ENCODE measurements at regions not wholly inside any gene's neighbourhood (a gene's known extent, or its start where the extent isn't known, plus 50 kb on each side); places are given as distances from the start of the nearest gene placed in this dataset.

- TF ChIP-seq CTCF (IDR thresholded peaks at IDR 0.05; ENCODE audit: unreplicated experiment): no peak
- Mint-ChIP-seq H3K9me3 (ENCODE audit: unreplicated experiment) (no peaks in the 10 kb centered on the region), H3K4me3 (ENCODE audit: unreplicated experiment) (no peak overlapping the region), H3K36me3 (ENCODE audit: low read depth, unreplicated experiment) (no peaks in the 10 kb centered on the region), H3K27ac (ENCODE audit: unreplicated experiment) (peak overlapping the region; percentile 21), H3K4me1 (ENCODE audit: unreplicated experiment) (peaks cover 16% of the 10 kb centered on the region), H3K27me3 (ENCODE audit: unreplicated experiment) (no peaks in the 10 kb centered on the region)
- no peak for DNase-seq (ENCODE audit: low spot score)
Observed at GRCh38 chr2:204272089-204272488, 273.2 kb upstream of the PARD3B start.

GRCh38 chr2:204272610-204273287 lies 272.5 kb upstream of the PARD3B start:
- no peak overlapping the region for H3K4me3 Mint-ChIP-seq (ENCODE audit: unreplicated experiment)
- H3K9me3 Mint-ChIP-seq (ENCODE audit: unreplicated experiment): no peaks in the 10 kb centered on the region
- peaks cover 16% of the 10 kb centered on the region for H3K4me1 Mint-ChIP-seq (ENCODE audit: unreplicated experiment)
- no peaks in the 10 kb centered on the region for H3K36me3 Mint-ChIP-seq (ENCODE audit: low read depth, unreplicated experiment)
- no peak for TF ChIP-seq CTCF (IDR thresholded peaks at IDR 0.05; ENCODE audit: unreplicated experiment)
- no peak for DNase-seq (ENCODE audit: low spot score)
- H3K27me3 Mint-ChIP-seq (ENCODE audit: unreplicated experiment): no peaks in the 10 kb centered on the region
- no peak overlapping the region for H3K27ac Mint-ChIP-seq (ENCODE audit: unreplicated experiment)

- no peak overlapping the region for H3K4me3 Mint-ChIP-seq (ENCODE audit: unreplicated experiment)
- H3K27me3 Mint-ChIP-seq (ENCODE audit: unreplicated experiment): no peaks in the 10 kb centered on the region
- TF ChIP-seq CTCF (IDR thresholded peaks at IDR 0.05; ENCODE audit: unreplicated experiment): no peak
- no peak overlapping the region for H3K27ac Mint-ChIP-seq (ENCODE audit: unreplicated experiment)
- no peaks in the 10 kb centered on the region for H3K9me3 Mint-ChIP-seq (ENCODE audit: unreplicated experiment)
- H3K4me1 Mint-ChIP-seq (ENCODE audit: unreplicated experiment): peaks cover 16% of the 10 kb centered on the region
- DNase-seq (ENCODE audit: low spot score): no peak
- no peaks in the 10 kb centered on the region for H3K36me3 Mint-ChIP-seq (ENCODE audit: low read depth, unreplicated experiment)
Observed at GRCh38 chr2:204274429-204274828, 270.8 kb upstream of the PARD3B start.

GRCh38 chr2:204274991-204275390 lies 270.3 kb upstream of the PARD3B start:
- Mint-ChIP-seq H3K27me3 (ENCODE audit: unreplicated experiment) (no peaks in the 10 kb centered on the region), H3K36me3 (ENCODE audit: low read depth, unreplicated experiment) (no peaks in the 10 kb centered on the region), H3K4me1 (ENCODE audit: unreplicated experiment) (peaks cover 19% of the 10 kb centered on the region), H3K27ac (ENCODE audit: unreplicated experiment) (no peak overlapping the region), H3K4me3 (ENCODE audit: unreplicated experiment) (no peak overlapping the region), H3K9me3 (ENCODE audit: unreplicated experiment) (no peaks in the 10 kb centered on the region)
- no peak for TF ChIP-seq CTCF (IDR thresholded peaks at IDR 0.05; ENCODE audit: unreplicated experiment)
- no peak for DNase-seq (ENCODE audit: low spot score)

- Mint-ChIP-seq H3K4me1 (ENCODE audit: unreplicated experiment) (peaks cover 10% of the 10 kb centered on the region), H3K4me3 (ENCODE audit: unreplicated experiment) (no peak overlapping the region), H3K9me3 (ENCODE audit: unreplicated experiment) (no peaks in the 10 kb centered on the region), H3K27ac (ENCODE audit: unreplicated experiment) (no peak overlapping the region), H3K27me3 (ENCODE audit: unreplicated experiment) (no peaks in the 10 kb centered on the region), H3K36me3 (ENCODE audit: low read depth, unreplicated experiment) (no peaks in the 10 kb centered on the region)
- TF ChIP-seq CTCF (IDR thresholded peaks at IDR 0.05; ENCODE audit: unreplicated experiment): no peak
- DNase-seq (ENCODE audit: low spot score): no peak
Observed at GRCh38 chr2:204277226-204277625, 268.0 kb upstream of the PARD3B start.
